Stimulated activated CD8-positive, alpha-beta memory T cell treated with anti-CD3 and anti-CD28 coated beads, Interleukin-15, amount 100 ng/mL, for 1 hour (primary cell): ENCODE measurements at regions not wholly inside any gene's neighbourhood (a gene's known extent, or its start where the extent isn't known, plus 50 kb on each side); places are given as distances from the start of the nearest gene placed in this dataset.

Experiments
- DNase-seq: peaks from one replicate; pipeline ENCODE4 v3.0.0-alpha.2; 2020; ENCODE audit warnings: low read depth

DNA sequence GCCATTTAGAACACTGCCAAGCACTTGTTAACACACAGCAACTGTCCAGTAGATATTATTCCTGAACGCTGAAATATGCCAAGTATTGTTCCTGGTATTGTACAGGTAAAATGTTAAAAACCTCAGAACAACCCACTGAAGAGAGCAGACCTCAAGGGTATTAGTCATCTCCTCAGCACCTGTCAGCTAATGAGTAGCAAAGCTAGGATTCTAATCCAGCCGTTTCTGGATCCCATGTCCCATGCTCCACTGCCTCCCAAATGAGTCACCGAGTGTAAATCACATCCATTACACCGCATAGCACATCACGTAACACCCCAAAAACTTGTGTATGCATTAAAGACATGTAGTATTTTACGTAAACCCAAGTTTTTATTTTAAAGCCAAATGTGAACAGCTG lies 705.4 kb upstream of the TENM4 start:
- DNase-seq: no peak

DNA sequence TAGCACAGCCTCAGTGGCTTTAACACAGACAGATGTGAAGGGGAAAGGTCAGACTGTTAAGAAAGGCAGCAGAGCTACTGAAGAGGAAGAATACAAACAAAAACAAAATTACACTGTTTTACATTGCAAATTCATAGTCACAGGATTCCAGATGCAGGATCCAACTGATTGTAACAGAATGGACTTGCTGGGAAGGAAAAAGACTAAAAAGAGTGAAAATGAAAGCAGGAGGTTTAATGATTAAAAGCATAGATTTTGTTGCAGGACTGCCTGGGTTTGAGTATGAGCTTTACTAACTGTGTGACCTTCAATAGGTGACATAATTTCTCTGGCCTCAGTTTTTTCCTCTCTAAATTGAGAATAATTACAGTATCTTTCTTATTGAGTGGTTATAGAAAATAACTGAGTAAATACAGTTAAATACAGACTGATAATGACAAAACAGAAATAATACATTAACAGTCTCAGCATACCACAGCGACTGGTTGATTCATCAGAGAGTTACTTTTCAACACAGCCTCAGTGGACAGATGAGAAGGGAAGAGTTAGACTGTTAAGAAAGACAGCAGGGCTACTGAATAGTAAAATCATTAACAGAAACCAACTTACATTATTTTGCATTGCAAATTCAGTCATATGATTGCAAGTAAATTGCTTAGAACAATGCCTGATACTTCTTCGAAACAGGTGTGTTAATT lies 704.2 kb upstream of the TENM4 start:
- no peak for DNase-seq

DNA sequence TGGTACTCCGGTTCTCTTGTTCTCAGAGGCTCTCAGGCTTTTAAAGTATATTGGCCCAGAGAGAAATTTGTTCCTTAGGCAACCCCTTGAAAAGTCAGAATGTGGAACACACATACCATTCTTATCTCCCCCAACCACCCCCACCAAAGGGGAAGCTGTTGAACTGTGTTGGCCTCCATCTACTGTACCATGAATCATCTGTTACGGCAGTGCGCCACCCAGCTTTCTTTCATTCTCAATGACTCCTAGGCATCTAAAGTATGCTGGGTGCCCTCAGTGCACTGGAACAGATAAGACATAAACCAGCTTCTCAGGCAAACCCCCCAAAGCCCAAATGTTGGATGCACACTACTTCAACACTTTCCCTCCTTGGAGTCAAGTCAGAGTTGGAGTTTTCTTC lies 696.2 kb upstream of the TENM4 start:
- DNase-seq: no peak

DNA sequence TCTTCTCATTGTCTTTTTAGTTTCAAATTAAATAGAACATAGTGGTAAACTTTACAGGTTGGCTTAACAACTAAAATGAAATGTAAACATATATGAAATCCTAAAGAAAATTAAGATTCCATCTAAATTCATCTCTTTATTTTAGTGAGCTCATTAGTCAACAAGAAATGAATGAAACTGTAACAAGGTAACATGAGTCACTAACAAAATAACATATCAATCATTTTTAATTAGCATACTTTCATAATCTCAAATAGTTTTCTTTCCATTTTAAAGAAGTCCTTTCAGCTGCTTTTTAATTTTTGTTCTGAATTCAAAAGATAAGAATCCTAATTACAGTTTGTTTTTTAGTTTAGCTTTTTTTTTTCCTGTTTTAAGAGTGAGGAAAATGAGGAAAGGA lies 688.6 kb upstream of the TENM4 start:
- DNase-seq: no peak

DNA sequence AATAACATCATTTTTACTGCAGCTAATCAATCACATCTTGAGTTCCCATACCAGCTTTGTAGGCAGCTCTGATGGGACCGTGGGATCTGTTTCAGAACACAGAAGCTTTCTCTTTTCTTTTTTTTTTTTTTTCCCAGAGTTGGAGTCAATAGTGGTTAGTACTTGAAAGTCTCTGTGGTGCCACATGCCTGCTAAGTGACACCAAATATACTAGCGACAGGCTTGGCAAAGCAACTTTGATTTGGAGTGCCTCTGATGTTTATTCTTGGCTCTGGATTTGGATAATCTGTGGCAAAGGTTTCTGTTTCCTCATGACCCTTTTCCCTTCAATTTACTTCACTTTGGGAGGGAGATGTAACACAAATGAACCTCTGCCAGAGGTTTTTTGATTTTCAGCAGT lies 681.4 kb upstream of the TENM4 start:
- DNase-seq: no peak

DNA sequence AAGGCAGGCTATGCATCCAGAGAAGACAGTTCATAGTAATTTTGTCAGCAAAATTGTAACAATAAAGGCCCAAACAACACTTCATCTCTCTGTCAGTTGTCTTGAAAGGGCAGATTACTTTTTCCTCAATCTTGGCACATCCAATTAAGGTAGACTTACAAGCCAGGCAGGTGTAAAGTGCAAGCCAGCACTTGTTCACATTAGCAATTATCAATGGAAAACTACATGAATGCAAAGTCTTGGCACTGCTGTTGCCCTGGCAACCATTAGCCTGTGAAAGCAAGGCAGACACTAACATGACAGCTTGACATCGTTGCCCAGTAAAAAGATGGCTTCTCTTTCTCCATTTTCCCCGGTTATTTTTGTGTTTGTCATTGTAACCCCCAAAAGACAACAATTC lies 677.2 kb upstream of the TENM4 start:
- no peak for DNase-seq

DNA sequence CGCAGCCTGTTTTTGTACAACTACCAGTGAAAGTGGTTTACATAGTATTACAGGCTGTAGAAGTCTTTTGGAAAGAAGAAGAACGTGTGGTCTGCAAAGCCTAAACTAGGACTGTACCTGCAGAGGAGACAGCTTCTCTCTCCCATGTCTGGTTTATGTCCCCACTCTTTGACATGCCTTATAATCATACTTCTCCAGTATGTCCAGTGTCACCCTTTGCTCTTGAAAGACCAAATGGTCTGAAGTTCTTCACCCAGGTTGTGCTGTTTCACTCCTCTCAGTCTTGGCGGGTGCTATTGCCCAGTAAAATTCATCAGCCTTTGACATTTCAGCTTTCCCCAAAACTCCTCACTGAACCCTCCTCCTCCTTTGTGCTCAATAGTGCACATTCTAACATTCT lies 676.0 kb upstream of the TENM4 start:
- no peak for DNase-seq

DNA sequence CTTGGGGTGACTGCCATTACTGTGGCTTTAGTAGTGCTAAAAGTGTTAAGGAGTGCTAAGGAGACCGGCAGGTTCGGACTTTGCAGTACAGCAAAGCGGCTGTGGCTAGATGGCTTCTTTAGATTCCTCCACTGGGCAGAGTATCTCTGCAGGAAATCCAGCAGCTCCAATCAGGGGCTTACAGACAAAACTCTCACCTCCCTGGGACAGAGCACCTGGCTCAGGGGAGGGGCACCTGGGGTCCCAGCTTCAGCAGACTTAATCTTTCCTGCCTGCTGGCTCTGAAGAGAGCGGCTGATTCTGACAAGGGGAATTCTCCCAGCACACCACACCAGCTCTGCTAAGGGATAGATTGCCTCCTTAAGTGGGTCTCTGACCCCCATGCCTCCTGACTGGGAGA lies 668.8 kb upstream of the TENM4 start:
- DNase-seq: no peak

DNA sequence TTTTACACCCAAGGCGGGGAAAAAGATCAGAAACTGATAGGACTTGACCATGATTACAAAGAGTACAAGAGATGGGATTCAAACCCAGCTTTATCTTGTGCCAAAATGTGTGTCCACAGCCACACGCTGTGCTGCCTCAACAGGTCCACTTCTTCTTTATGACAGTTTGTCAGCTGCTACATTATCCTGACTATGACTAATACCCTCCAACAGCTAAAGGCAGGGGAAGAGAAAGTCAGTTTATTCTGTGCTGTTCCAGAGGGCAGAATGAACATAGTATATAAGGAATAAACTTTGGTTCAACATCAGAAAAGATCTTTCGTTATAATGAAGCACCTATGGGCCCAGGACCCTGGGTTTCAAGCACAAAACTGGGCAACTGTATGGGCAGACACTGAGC lies 668.2 kb upstream of the TENM4 start:
- DNase-seq: no peak

DNA sequence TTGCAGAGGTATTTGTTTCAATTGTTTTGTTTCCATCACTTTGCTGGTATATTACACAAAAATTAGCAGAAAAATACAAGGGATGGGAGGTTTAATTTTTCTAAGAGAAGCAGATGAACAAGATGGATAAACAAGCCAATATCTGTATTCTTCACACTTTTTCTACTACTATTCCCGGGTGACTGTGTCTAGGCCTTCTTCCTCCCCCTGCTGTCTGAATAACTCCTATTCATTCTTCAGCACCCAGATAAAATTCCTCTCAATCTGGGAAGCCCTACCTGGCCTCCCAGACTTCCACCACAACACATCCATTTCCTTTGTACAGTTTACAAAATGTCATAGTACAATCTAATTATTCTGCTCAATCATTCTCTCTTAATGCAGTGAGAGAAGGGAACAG lies 666.6 kb upstream of the TENM4 start:
- DNase-seq: no peak

DNA sequence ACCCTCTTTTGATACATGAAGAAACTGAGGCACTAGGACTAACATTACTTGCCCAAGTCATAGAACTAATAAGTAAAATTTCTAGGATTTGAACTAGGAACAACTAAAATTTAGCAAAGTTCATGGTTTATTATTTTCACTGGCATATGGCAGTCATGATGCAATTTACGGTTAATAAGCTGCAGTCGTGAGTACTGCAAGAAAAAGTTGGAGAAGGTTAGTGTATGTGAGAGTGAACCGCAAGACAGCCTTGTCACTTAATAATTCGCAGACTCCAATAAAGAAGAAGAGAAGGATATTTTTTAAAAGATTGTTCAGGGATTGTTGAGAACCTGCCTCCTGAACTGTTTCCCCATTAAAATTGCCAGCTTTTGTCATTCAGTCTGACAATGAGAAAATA lies 663.4 kb upstream of the TENM4 start:
- no peak for DNase-seq

DNA sequence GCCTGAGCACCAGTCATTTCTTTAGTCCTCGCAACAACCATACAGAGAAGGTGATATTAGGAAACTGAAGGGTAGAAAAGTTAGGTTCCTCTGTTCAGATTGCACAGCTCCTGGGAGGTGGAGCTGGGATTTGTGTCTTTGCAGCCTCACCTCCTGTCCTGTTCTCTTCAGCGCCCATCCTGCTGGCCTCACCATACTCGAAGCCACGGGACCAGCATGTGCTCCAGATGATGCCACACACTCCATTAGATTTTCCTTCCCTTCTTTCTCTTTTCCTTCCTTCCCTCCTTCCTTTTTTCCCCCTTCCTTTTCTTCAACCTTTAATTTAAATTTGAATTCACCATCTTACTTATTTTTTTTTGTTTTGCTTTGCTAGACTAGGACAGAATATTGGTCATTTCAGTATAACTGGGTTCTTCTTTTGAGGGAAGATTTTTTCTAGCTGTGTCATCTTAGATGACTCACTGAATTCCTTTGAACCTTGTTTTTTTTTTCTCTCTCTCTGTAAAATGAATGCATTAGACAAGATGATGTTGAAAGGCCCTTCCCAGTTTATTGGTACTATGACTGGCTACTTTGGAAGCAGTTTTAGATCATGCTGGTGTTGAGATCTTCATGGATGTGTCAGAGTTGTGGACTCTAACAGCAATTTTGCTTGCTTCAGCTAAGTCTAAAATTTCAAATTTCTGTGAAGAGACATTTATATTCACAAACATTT lies 662.5 kb upstream of the TENM4 start:
- DNase-seq: no peak

DNA sequence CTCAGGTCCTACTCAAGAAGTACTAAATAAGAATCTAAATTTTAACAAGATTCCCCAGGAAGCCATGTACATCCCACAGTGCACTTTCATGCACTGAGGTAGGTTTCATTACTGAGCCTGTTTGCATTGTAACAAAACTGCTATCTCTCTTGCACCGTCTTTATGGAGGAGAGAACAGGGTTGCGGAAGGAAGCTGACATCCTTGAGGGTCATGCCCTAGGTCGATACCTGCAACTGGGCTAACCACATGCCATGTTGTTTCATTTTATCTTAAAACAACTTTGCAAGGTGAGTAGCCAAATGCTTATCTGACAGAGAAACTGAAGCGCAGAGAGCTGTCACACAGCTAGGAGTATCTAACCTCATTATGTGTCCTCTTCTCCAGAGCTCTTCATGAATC lies 656.3 kb upstream of the TENM4 start:
- no peak for DNase-seq

DNA sequence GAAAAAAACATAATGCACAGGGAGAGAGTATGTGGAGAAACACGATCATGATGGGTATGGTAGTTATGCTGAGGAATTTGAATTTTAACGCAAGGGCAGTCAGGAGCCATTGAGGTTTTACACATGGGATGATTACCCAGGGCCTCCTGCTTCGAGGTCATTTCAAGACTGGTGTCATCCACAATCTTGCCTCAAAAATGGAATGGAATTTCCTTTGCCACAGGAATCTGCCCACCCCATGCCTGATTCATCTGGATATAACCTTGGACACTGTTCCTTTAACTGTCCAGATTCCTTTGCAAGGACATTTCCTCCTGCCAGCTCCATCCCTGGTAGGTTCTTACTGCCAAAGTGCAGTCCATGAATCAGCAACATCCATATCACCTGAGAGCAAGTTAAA lies 655.9 kb upstream of the TENM4 start:
- DNase-seq: no peak

DNA sequence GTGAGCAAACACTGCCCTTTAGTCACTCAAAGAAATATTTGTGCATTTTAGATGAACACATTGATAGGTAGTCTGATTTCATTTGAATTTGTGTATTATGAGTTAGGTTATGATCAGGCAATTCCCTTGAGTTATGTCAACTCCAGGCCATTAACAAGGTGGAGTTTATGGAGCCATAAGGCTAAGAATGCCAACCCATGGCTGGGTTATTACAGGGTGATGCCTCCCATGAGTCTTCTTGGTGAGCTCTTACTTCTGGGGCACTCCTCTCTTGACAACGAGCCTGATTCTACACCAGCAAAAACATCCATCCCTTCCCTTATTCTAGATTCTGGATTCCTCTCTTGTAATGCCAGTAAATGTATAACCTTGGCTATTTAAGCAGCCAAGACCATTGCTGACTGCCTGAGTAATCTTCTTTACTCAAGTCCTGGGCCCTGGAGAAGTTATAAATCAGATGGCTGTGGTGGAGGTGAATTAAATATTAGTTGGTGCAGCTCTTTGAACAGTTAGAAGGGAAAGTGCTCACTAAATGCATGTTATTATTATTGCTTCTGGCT lies 645.7 kb upstream of the TENM4 start:
- no peak for DNase-seq

DNA sequence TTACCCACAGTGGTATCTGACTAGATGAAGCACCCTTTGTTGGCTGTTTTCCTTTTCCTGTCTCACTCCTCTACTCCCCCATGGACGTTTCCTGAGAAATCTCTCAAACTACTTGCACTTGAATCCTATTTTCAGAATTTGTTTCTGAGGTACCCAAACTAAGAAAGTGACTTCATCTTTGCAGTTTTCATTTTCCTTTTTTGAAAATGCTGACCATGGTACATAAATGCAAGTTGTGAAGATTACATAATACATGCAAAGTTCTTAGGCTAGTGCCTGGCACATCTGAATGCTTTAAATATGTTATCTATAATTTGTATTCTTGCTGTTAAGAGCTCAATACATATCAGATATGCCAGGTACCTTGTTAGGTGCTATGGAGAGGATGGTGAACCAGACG lies 644.7 kb upstream of the TENM4 start:
- DNase-seq: no peak

DNA sequence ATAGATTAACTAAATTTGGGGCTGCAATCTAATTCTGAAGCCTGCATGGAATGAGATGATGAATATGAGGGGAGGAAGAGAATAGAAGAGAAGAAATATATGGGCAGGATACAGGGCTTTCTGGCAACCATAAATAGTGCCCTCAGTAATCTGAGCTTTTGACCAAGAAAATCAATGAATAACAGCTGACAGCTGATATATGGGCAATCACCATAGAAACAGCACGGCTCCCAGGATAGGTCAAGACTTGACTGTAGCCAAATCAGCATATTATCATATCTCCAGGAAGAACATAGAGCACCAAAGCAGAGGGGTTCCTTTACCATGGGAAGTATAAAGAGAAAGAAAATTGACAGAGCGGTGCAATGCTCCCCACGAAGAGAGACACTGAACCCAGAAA lies 643.8 kb upstream of the TENM4 start:
- no peak for DNase-seq

DNA sequence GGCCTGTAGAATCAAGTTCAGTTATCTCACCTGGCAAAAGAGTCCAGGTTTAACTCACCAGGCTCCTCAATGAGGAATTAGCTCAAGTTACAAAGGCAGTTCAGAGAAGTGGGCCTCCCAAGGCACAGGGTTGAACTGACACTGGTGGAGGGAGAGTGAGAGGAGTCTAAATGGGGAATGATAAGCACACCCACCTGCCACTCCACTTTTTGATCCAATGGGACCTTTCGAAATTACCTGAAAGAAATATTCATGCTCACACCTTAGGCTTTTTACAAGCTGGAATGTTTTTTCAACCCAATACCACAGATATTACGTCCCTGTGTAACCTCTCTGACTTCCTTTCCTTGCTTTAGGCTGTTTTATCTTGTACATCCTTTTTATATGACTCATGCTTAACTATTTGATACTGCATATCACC lies 642.7 kb upstream of the TENM4 start:
- no peak for DNase-seq

DNA sequence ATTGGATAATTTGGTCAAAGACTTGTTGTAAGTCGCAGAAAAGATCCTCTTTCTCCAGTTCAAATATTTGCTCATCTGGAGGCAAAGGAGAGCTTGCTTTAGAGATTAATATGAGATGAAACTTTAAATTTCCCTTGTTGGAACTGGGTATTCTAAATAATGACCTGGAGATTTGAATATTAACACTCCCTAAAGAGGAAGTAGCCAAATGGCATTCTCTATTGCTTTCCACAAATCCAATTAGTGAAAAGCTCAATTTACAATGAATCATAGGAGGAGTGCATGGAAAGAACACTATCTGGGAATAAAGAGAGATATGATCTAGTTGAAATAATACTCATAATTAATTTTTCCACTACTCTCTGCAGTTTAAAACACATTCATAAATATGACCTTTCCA lies 641.6 kb upstream of the TENM4 start:
- no peak for DNase-seq

DNA sequence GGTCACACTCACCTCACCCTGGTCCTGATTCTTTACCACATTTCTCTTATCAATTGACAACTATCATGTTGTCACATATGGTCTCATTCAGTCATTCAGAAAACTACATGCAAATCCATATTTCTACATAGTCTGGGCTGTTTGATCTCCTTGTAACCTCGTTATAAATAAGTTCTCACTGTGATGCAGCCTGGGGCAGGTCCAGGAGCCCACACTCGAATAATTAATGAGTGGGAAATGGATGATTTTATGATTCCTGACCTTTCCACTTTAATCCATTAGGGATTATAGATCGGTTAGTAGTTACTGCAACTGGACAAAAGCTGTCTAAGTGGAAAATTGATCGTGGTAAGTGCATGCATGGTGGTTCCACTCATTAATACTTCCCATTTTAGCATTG lies 636.3 kb upstream of the TENM4 start:
- no peak for DNase-seq

DNA sequence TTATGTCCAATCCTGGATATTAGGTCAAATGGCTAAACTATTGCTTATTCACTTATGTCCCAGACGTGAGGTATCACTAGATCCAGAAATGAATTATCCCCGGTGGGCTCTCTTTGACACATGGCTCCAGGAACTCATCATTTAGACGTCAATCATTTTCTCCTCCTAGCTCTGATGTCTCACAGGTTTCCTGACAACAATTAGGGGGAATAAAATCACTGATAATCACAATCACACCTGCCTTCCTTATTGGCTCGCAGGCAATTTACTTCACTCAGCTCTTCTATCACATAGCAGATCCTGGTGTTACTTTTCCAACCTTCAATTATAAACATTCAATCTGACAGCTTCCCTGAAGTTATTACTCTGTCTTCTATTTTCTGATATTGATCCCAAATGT lies 634.0 kb upstream of the TENM4 start:
- no peak for DNase-seq

DNA sequence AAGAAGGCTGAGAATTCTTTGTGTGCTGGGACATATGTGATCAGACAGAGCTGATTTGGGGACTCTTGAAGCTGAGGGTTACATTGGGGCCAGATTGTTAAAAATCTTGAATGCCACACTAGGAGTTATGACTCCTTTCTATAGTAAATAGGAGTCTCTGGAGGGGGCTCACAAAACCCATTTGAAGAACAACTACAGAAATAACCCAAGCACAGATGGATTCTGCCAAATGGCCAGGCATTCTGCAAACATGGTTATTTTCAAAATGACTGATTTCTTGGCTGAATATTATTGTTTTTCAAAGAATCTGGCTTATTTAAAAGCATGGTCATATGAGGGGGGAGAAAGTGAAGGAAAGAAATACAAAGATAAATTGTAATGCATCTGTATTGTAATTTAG lies 625.5 kb upstream of the TENM4 start:
- no peak for DNase-seq

DNA sequence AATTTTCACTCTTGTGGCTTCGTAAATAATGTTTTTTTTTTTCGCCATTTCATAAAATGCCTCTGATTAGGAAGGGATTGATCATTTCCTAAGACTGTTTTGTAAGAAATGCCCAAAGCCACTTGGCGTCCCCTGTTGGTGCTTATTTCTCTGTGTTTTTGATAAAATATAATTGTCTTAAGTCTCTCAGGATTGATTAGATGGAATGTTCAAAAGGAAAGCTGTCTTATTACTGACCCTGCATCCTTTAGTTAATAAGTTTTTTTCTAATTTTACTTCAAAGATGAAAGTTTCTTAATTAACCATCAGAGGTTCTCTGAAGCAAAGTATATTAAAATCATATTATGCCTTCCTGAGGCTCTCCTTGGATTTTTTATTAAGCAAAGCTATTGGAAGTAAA lies 624.3 kb upstream of the TENM4 start:
- no peak for DNase-seq

DNA sequence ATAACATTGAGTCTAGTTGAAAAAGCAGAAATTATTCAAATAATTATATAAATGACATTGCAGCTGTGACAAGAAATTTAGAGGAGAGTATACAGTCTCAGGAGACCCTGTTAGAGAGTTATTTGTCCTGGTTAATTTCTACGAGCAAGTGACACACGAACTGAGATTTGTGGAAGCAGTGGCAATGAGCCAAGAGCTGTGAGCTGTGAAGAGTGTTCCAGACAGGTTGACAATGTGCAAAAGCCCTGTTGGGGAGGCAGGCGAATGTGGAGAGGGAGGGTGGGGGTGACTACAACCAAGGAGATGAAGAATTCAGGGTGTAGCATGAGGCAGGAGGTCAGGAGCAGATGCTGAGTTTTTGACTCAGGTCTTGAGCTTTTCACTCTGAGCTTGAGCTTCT lies 620.2 kb upstream of the TENM4 start:
- DNase-seq: no peak
